Trophoblast cell (in vitro differentiated cells and primary cell): ENCODE measurements at regions not wholly inside any gene's neighbourhood (a gene's known extent, or its start where the extent isn't known, plus 50 kb on each side); places are given as distances from the start of the nearest gene placed in this dataset.

Experiments used
- DNase-seq, 2 donors: peaks; one replicate each; pipeline ENCODE4 v3.0.0-alpha.2; 2016
- H2AFZ ChIP-seq: 2 replicates; pipeline ENCODE4 v1.6.1; 2013; ENCODE audit warnings: low read length, moderate library complexity, mild to moderate bottlenecking; ENCODE audit not compliant: insufficient read depth, poor library complexity
- H2AK5ac ChIP-seq: 2 replicates; pipeline ENCODE4 v1.6.1; 2013; ENCODE audit warnings: mild to moderate bottlenecking, low read length
- H2BK120ac ChIP-seq: 2 replicates; pipeline ENCODE4 v1.6.1; 2013; ENCODE audit warnings: low read length, mild to moderate bottlenecking, moderate library complexity; ENCODE audit not compliant: insufficient read depth, poor library complexity
- H2BK12ac ChIP-seq: 2 replicates; pipeline ENCODE4 v1.6.1; 2013; ENCODE audit warnings: mild to moderate bottlenecking, low read length, moderate library complexity
- H2BK5ac ChIP-seq: 2 replicates; pipeline ENCODE4 v1.6.1; 2013; ENCODE audit warnings: low read length, low read depth, moderate library complexity, mild to moderate bottlenecking; ENCODE audit not compliant: poor library complexity
- H3K14ac ChIP-seq: 2 replicates; pipeline ENCODE4 v1.6.1; 2013; ENCODE audit warnings: mild to moderate bottlenecking, low read length
- H3K18ac ChIP-seq: 2 replicates; pipeline ENCODE4 v1.6.1; 2013; ENCODE audit warnings: mild to moderate bottlenecking, low read length
- H3K23ac ChIP-seq: 2 replicates; pipeline ENCODE4 v1.6.1; 2013; ENCODE audit warnings: low read length
- H3K27ac ChIP-seq: 2 replicates; pipeline ENCODE4 v1.5.1; 2013; ENCODE audit warnings: low read depth, mild to moderate bottlenecking, inconsistent platforms, low read length, moderate library complexity
- H3K27me3 ChIP-seq: 2 replicates; pipeline ENCODE4 v1.6.1; 2013; ENCODE audit warnings: inconsistent platforms, mild to moderate bottlenecking, low read length, moderate library complexity; ENCODE audit not compliant: insufficient read depth
- H3K36me3 ChIP-seq, 2 experiments: 1 replicate in 1 of 2; 2 replicates in 1 of 2; pipeline ENCODE4 v1.6.1; 2013; ENCODE audit warnings: low read length in 2 of 2, mild to moderate bottlenecking in 2 of 2, moderate library complexity in 1 of 2; ENCODE audit not compliant: insufficient read depth in 2 of 2, control insufficient read depth in 1 of 2
- H3K4ac ChIP-seq: 2 replicates; pipeline ENCODE4 v1.6.1; 2013; ENCODE audit warnings: low read depth, mild to moderate bottlenecking, low read length, moderate library complexity
- H3K4me1 ChIP-seq, 2 experiments: 1 replicate in 1 of 2; 2 replicates in 1 of 2; pipeline ENCODE4 v1.6.1; 2013; ENCODE audit warnings: low read length in 2 of 2, mild to moderate bottlenecking in 2 of 2, moderate library complexity in 1 of 2; ENCODE audit not compliant: insufficient read depth in 2 of 2, control insufficient read depth in 1 of 2
- H3K4me2 ChIP-seq: 2 replicates; pipeline ENCODE4 v1.6.1; 2013; ENCODE audit warnings: inconsistent platforms, mild to moderate bottlenecking, low read length, moderate library complexity
- H3K4me3 ChIP-seq: 2 replicates; pipeline ENCODE4 v1.5.1; 2013; ENCODE audit warnings: mild to moderate bottlenecking, low read depth, low read length, inconsistent platforms
- H3K79me1 ChIP-seq: one replicate; pipeline ENCODE4 v1.6.1; 2013; ENCODE audit warnings: low read length
- H3K79me2 ChIP-seq: 2 replicates; pipeline ENCODE4 v1.6.1; 2013; ENCODE audit warnings: low read length, mild to moderate bottlenecking; ENCODE audit not compliant: control insufficient read depth, insufficient read depth, poor library complexity
- H3K9ac ChIP-seq: 2 replicates; pipeline ENCODE4 v1.6.1; 2013; ENCODE audit warnings: mild to moderate bottlenecking, low read length
- H3K9me3 ChIP-seq: 2 replicates; pipeline ENCODE4 v1.6.1; 2013; ENCODE audit warnings: low read depth, mild to moderate bottlenecking, control low read depth, inconsistent platforms, low read length; ENCODE audit not compliant: insufficient read depth
- H4K12ac ChIP-seq: 2 replicates; pipeline ENCODE4 v1.6.1; 2013; ENCODE audit warnings: low read depth, mild to moderate bottlenecking, low read length, moderate library complexity
- H4K8ac ChIP-seq: 2 replicates; pipeline ENCODE4 v1.6.1; 2013; ENCODE audit warnings: low read depth, mild to moderate bottlenecking, low read length, moderate library complexity
- H4K91ac ChIP-seq: one replicate; pipeline ENCODE4 v1.6.1; 2013; ENCODE audit warnings: low read depth, mild to moderate bottlenecking, low read length, moderate library complexity
- WGBS: extraction: QIAGEN DNeasy Blood & Tissue Kit; methylation state at CpG from one replicate; pipeline ENCODE4 v1.1.7; 2013; ENCODE audit warnings: missing lambda C conversion rate; ENCODE audit not compliant: insufficient read length, insufficient coverage; ENCODE audit errors: extremely low coverage; 5-methylcytosine and 5-hydroxymethylcytosine counted together

DNA sequence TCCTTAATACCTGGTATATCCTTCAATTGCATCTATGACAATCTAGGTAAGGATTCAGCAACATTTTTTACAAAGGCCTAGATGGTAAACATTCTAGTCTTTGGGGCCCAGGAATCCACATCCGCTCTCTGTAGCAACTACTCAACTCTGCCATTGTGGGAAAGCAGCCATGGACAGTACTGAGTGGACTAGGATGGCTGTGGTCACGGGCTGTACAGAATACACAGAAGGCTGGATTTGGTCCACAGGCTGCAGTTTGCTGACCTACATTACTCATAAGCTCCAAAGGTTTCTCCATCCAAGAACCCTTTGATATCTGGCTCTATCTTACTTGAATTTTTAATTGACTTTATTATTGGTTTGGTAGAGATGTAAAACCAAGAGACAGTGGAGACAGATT lies 418.3 kb upstream of the LRRTM1 start:
- no peak overlapping the region for H3K18ac ChIP-seq
- no peak overlapping the region for H3K4me2 ChIP-seq
- H4K8ac ChIP-seq = no peak overlapping the region
- no peak overlapping the region for H3K14ac ChIP-seq
- no peaks in the 10 kb centered on the region for H3K4me1 ChIP-seq
- no peak overlapping the region for H2BK120ac ChIP-seq
- no CpG with 5 or more reads among the region's 2 CpGs for WGBS
- H3K27me3 ChIP-seq = no peaks in the 10 kb centered on the region
- no peak overlapping the region for H4K12ac ChIP-seq
- no peak overlapping the region for H3K4me3 ChIP-seq
- no peak overlapping the region for H4K91ac ChIP-seq
- no peak for DNase-seq
- H3K79me1 ChIP-seq = no peaks in the 10 kb centered on the region
- no peak overlapping the region for H3K4ac ChIP-seq
- no peaks in the 10 kb centered on the region for H3K36me3 ChIP-seq
- H3K23ac ChIP-seq = no peak overlapping the region
- no peak overlapping the region for H3K27ac ChIP-seq
- H2AFZ ChIP-seq = no peak overlapping the region
- no peak overlapping the region for H3K9ac ChIP-seq
- H3K9me3 ChIP-seq = peaks cover under 1% of the 10 kb centered on the region
- no peak overlapping the region for H2BK12ac ChIP-seq
- H2AK5ac ChIP-seq = no peak overlapping the region
- no peak overlapping the region for H2BK5ac ChIP-seq
- no peaks in the 10 kb centered on the region for H3K79me2 ChIP-seq

DNA sequence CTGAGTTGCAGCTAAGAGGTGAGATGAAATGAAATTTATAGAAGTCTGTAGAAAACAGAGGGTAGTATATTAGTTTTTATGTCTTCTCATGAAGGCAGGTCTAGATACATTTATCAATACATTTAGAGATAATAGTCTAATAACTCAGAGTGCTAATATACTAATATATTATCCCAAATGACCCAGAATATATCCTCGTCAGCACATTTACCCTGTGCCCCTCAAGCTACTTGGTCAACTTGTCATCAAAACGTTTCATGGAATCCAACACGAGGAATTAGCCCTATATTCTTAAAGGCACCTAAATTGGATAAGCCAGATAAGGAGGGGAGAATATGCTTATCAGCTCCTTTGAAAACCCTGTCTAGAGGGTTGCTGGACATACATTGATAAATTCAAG lies 415.1 kb upstream of the LRRTM1 start:
- Histone ChIP-seq H2BK12ac (no peak overlapping the region), H4K12ac (no peak overlapping the region), H2BK5ac (no peak overlapping the region), H4K91ac (no peak overlapping the region), H3K27ac (no peak overlapping the region), H3K23ac (no peak overlapping the region), H3K14ac (no peak overlapping the region), H4K8ac (no peak overlapping the region), H3K18ac (no peak overlapping the region), H2BK120ac (no peak overlapping the region), H3K9me3 (no peaks in the 10 kb centered on the region), H3K4me3 (no peak overlapping the region), H3K79me1 (no peaks in the 10 kb centered on the region), H3K36me3 (no peaks in the 10 kb centered on the region), H3K27me3 (no peaks in the 10 kb centered on the region), H3K4me1 (no peaks in the 10 kb centered on the region), H2AK5ac (no peak overlapping the region), H2AFZ (no peak overlapping the region), H3K79me2 (no peaks in the 10 kb centered on the region), H3K4me2 (no peak overlapping the region), H3K9ac (no peak overlapping the region), H3K4ac (no peak overlapping the region)
- DNase-seq = no peak
- no CpG with 5 or more reads among the region's 3 CpGs for WGBS

DNA sequence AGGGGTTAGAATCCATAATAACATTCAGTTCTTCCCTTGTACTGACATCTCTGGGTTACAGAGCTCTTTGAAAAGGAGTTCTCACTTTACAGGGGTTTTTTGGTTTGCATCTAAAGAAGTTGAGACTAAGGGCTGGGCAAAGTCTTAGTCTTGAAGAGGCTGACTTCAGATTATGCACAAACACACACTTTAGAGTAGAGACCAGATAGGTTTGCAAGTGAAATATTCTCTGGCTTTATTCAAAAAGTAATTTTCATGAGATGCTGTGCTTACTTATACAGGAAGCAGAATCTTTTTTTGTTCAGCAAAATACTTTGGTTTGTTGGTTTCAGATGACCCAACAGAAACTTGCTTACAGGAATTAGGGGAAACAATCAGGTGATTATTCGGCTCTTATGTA lies 410.9 kb upstream of the LRRTM1 start:
- no CpG with 5 or more reads among the region's 1 CpG for WGBS
- no peak overlapping the region for H3K23ac ChIP-seq

DNA sequence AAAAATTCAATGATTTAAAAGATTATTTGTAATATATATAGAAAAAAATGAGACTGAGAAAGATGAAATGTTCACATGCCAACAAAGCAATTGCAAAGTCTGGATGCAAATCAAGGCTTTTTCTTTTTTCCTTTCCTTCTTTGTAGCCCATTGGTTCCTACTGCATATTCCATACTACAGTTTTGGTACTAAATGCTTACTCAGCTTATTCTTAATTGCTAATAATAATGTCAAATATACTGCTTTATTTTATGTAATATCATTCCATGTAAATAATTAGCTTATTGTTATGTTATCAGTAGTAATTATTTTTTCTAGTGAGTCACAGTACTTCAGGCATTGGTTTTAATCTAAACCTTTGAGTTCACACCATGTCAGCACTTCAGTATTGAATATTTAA lies 407.4 kb upstream of the LRRTM1 start:
- H2AK5ac ChIP-seq = no peak overlapping the region

More for the DNA sequence above, 410.9 kb upstream of the LRRTM1 start:
- H2AFZ ChIP-seq = no peak overlapping the region
- no peak overlapping the region for H2BK120ac ChIP-seq
- no peak overlapping the region for H3K4me2 ChIP-seq
- no peak overlapping the region for H3K18ac ChIP-seq
- no peak overlapping the region for H4K91ac ChIP-seq
- H3K27ac ChIP-seq = no peak overlapping the region
- H3K4me1 ChIP-seq = no peaks in the 10 kb centered on the region
- H3K79me1 ChIP-seq = no peaks in the 10 kb centered on the region
- no peak overlapping the region for H2BK5ac ChIP-seq
- H3K27me3 ChIP-seq = no peaks in the 10 kb centered on the region
- no peaks in the 10 kb centered on the region for H3K36me3 ChIP-seq
- H4K8ac ChIP-seq = no peak overlapping the region
- H3K9me3 ChIP-seq = no peaks in the 10 kb centered on the region
- H3K14ac ChIP-seq = no peak overlapping the region
- no peak overlapping the region for H4K12ac ChIP-seq
- no peak overlapping the region for H3K9ac ChIP-seq
- no peak for DNase-seq
- H3K4ac ChIP-seq = no peak overlapping the region
- no peak overlapping the region for H3K4me3 ChIP-seq
- no peaks in the 10 kb centered on the region for H3K79me2 ChIP-seq
- no peak overlapping the region for H2BK12ac ChIP-seq
- H2AK5ac ChIP-seq = no peak overlapping the region

More for the DNA sequence above, 407.4 kb upstream of the LRRTM1 start:
- H3K14ac ChIP-seq = no peak overlapping the region
- H3K4me2 ChIP-seq = no peak overlapping the region
- no peak overlapping the region for H3K23ac ChIP-seq
- no peak overlapping the region for H4K12ac ChIP-seq
- no peaks in the 10 kb centered on the region for H3K79me1 ChIP-seq
- H4K91ac ChIP-seq = no peak overlapping the region
- H3K9me3 ChIP-seq = no peaks in the 10 kb centered on the region
- no peak overlapping the region for H2AFZ ChIP-seq
- no peak overlapping the region for H3K4me3 ChIP-seq
- H2BK12ac ChIP-seq = no peak overlapping the region
- H3K79me2 ChIP-seq = no peaks in the 10 kb centered on the region
- no peak overlapping the region for H4K8ac ChIP-seq
- H2BK120ac ChIP-seq = no peak overlapping the region
- H3K18ac ChIP-seq = no peak overlapping the region
- H3K9ac ChIP-seq = no peak overlapping the region
- H3K4ac ChIP-seq = no peak overlapping the region
- H3K4me1 ChIP-seq = no peaks in the 10 kb centered on the region
- no peak overlapping the region for H3K27ac ChIP-seq
- no peak overlapping the region for H2BK5ac ChIP-seq
- H3K27me3 ChIP-seq = no peaks in the 10 kb centered on the region
- DNase-seq = no peak
- no peaks in the 10 kb centered on the region for H3K36me3 ChIP-seq
